Activated CD8-positive, alpha-beta memory T cell treated with anti-CD3 and anti-CD28 coated beads, Interleukin-2, amount 10 ng/mL, durations not matched to agents 7 days and 5 days (primary cell): ENCODE measurements at regions not wholly inside any gene's neighbourhood (a gene's known extent, or its start where the extent isn't known, plus 50 kb on each side); places are given as distances from the start of the nearest gene placed in this dataset.

Experiments
- ATAC-seq: fragments of 150-1000 bp; cut with Tn5 transposase; one replicate; pipeline ENCODE4 v1.10.0; 2021; ENCODE audit warnings: moderate library complexity
- CTCF ChIA-PET: fragments of 350-600 bp; sonication (Branson Sonifier 250); formaldehyde crosslinking; loops from one replicate; lab custom pipeline; 2021; ENCODE audit warnings: antibody characterized with exemption; lab: Charles Lee
- DNase-seq: peaks from one replicate; pipeline ENCODE4 v3.0.0-alpha.2; 2020
- H3K27ac Mint-ChIP-seq: one replicate; pipeline ENCODE4 v1.8.0; 2021; ENCODE audit warnings: mild to moderate bottlenecking, mixed read lengths
- H3K27me3 Mint-ChIP-seq: one replicate; pipeline ENCODE4 v1.8.0; 2021; ENCODE audit warnings: mixed read lengths
- H3K36me3 Mint-ChIP-seq: one replicate; pipeline ENCODE4 v1.8.0; 2021; ENCODE audit warnings: mild to moderate bottlenecking, mixed read lengths
- H3K4me1 Mint-ChIP-seq: one replicate; pipeline ENCODE4 v1.8.0; 2021; ENCODE audit warnings: mixed read lengths
- H3K4me3 Mint-ChIP-seq: one replicate; pipeline ENCODE4 v1.8.0; 2021; ENCODE audit warnings: mild to moderate bottlenecking, moderate library complexity, mixed read lengths
- H3K9me3 Mint-ChIP-seq: one replicate; pipeline ENCODE4 v1.8.0; 2022; ENCODE audit warnings: low read depth, mixed read lengths

- H3K4me1 Mint-ChIP-seq, result no peaks in the 10 kb centered on the region
These were observed 150.8 kb upstream of the NTM start for GRCh38 chr11:131219646-131220045.

GRCh38 chr11:131223198-131223991 lies 147.0 kb upstream of the NTM start:
- H3K9me3 Mint-ChIP-seq, result no peaks in the 10 kb centered on the region
- H3K36me3 Mint-ChIP-seq, result no peaks in the 10 kb centered on the region
- H3K27me3 Mint-ChIP-seq, result no peaks in the 10 kb centered on the region
- CTCF ChIA-PET, result no interaction called here
- DNase-seq, result no peak
- no peak overlapping the region for H3K27ac Mint-ChIP-seq
- no peaks in the 10 kb centered on the region for H3K4me1 Mint-ChIP-seq
- no peak for ATAC-seq
- no peak overlapping the region for H3K4me3 Mint-ChIP-seq

More at GRCh38 chr11:131219646-131220045, 150.8 kb upstream of the NTM start:
- no peak for ATAC-seq
- Mint-ChIP-seq H3K27me3 (no peaks in the 10 kb centered on the region), H3K36me3 (no peaks in the 10 kb centered on the region), H3K27ac (no peak overlapping the region), H3K4me3 (no peak overlapping the region), H3K9me3 (no peaks in the 10 kb centered on the region)
- DNase-seq, result no peak
- CTCF ChIA-PET, result no interaction called here

- CTCF ChIA-PET, result no interaction called here
- no peak overlapping the region for H3K27ac Mint-ChIP-seq
- H3K4me3 Mint-ChIP-seq, result no peak overlapping the region
- H3K4me1 Mint-ChIP-seq, result no peaks in the 10 kb centered on the region
- DNase-seq (no peak), ATAC-seq (no peak)
- peaks cover 2% of the 10 kb centered on the region for H3K9me3 Mint-ChIP-seq
- H3K27me3 Mint-ChIP-seq, result no peaks in the 10 kb centered on the region
- no peaks in the 10 kb centered on the region for H3K36me3 Mint-ChIP-seq
These were observed 142.0 kb upstream of the NTM start for GRCh38 chr11:131228378-131228777.

- Mint-ChIP-seq H3K36me3 (no peaks in the 10 kb centered on the region), H3K4me1 (no peaks in the 10 kb centered on the region)
These were observed 141.2 kb upstream of the NTM start for GRCh38 chr11:131229221-131229620.

GRCh38 chr11:131231317-131231940 lies 139.0 kb upstream of the NTM start:
- no peak overlapping the region for H3K4me3 Mint-ChIP-seq
- no peaks in the 10 kb centered on the region for H3K4me1 Mint-ChIP-seq
- no peaks in the 10 kb centered on the region for H3K27me3 Mint-ChIP-seq
- CTCF ChIA-PET, result no interaction called here
- ATAC-seq (no peak), DNase-seq (no peak)
- H3K27ac Mint-ChIP-seq, result no peak overlapping the region
- no peaks in the 10 kb centered on the region for H3K36me3 Mint-ChIP-seq
- peaks cover 2% of the 10 kb centered on the region for H3K9me3 Mint-ChIP-seq

More at GRCh38 chr11:131229221-131229620, 141.2 kb upstream of the NTM start:
- ATAC-seq, result no peak
- CTCF ChIA-PET, result no interaction called here
- Mint-ChIP-seq H3K4me3 (no peak overlapping the region), H3K27ac (no peak overlapping the region), H3K9me3 (peaks cover 2% of the 10 kb centered on the region), H3K27me3 (no peaks in the 10 kb centered on the region)
- no peak for DNase-seq

- H3K27me3 Mint-ChIP-seq, result no peaks in the 10 kb centered on the region
- ATAC-seq (no peak), DNase-seq (no peak)
- CTCF ChIA-PET, result no interaction called here
- no peak overlapping the region for H3K27ac Mint-ChIP-seq
- peaks cover 2% of the 10 kb centered on the region for H3K9me3 Mint-ChIP-seq
- H3K4me1 Mint-ChIP-seq, result no peaks in the 10 kb centered on the region
- no peaks in the 10 kb centered on the region for H3K36me3 Mint-ChIP-seq
- no peak overlapping the region for H3K4me3 Mint-ChIP-seq
These were observed 138.2 kb upstream of the NTM start for GRCh38 chr11:131232261-131232660.

- no peak overlapping the region for H3K27ac Mint-ChIP-seq
- H3K27me3 Mint-ChIP-seq, result no peaks in the 10 kb centered on the region
- DNase-seq (no peak), ATAC-seq (no peak)
- H3K36me3 Mint-ChIP-seq, result no peaks in the 10 kb centered on the region
- no peaks in the 10 kb centered on the region for H3K4me1 Mint-ChIP-seq
- H3K9me3 Mint-ChIP-seq, result peaks cover 2% of the 10 kb centered on the region
- no peak overlapping the region for H3K4me3 Mint-ChIP-seq
- CTCF ChIA-PET, result no interaction called here
These were observed 136.2 kb upstream of the NTM start for GRCh38 chr11:131234221-131234620.

- Mint-ChIP-seq H3K4me1 (no peaks in the 10 kb centered on the region), H3K4me3 (no peak overlapping the region), H3K27me3 (no peaks in the 10 kb centered on the region), H3K36me3 (no peaks in the 10 kb centered on the region), H3K27ac (no peak overlapping the region), H3K9me3 (peaks cover 3% of the 10 kb centered on the region)
- CTCF ChIA-PET, result no interaction called here
- no peak for DNase-seq
- no peak for ATAC-seq
These were observed 134.8 kb upstream of the NTM start for GRCh38 chr11:131235328-131236298.

- peaks cover 2% of the 10 kb centered on the region for H3K9me3 Mint-ChIP-seq
- H3K27ac Mint-ChIP-seq, result no peak overlapping the region
- H3K4me1 Mint-ChIP-seq, result no peaks in the 10 kb centered on the region
- ATAC-seq, result no peak
- no peak for DNase-seq
- no peaks in the 10 kb centered on the region for H3K27me3 Mint-ChIP-seq
- CTCF ChIA-PET, result no interaction called here
- no peak overlapping the region for H3K4me3 Mint-ChIP-seq
- H3K36me3 Mint-ChIP-seq, result no peaks in the 10 kb centered on the region
These were observed 130.0 kb upstream of the NTM start for GRCh38 chr11:131240421-131240820.

- Mint-ChIP-seq H3K27me3 (peaks cover 9% of the 10 kb centered on the region), H3K9me3 (peaks cover 2% of the 10 kb centered on the region), H3K36me3 (no peaks in the 10 kb centered on the region), H3K27ac (no peak overlapping the region), H3K4me3 (no peak overlapping the region), H3K4me1 (no peaks in the 10 kb centered on the region)
- DNase-seq (no peak), ATAC-seq (no peak)
- CTCF ChIA-PET, result no interaction called here
These were observed 127.9 kb upstream of the NTM start for GRCh38 chr11:131242476-131243000.

- ATAC-seq, result no peak
- DNase-seq, result no peak
- H3K9me3 Mint-ChIP-seq, result no peaks in the 10 kb centered on the region
- no peak overlapping the region for H3K27ac Mint-ChIP-seq
- H3K27me3 Mint-ChIP-seq, result peaks cover 9% of the 10 kb centered on the region
- CTCF ChIA-PET, result no interaction called here
- H3K4me1 Mint-ChIP-seq, result no peaks in the 10 kb centered on the region
- H3K36me3 Mint-ChIP-seq, result no peaks in the 10 kb centered on the region
- H3K4me3 Mint-ChIP-seq, result no peak overlapping the region
These were observed 124.3 kb upstream of the NTM start for GRCh38 chr11:131246156-131246555.

- CTCF ChIA-PET, result no interaction called here
- Mint-ChIP-seq H3K36me3 (no peaks in the 10 kb centered on the region), H3K4me1 (no peaks in the 10 kb centered on the region), H3K4me3 (no peak overlapping the region), H3K9me3 (no peaks in the 10 kb centered on the region), H3K27me3 (peaks cover 9% of the 10 kb centered on the region), H3K27ac (no peak overlapping the region)
- ATAC-seq, result no peak
- no peak for DNase-seq
These were observed 123.8 kb upstream of the NTM start for GRCh38 chr11:131246663-131247062.

- CTCF ChIA-PET, result interaction anchor here (0.8 kb wide), 1 partner anchor 426 kb away, joined by 3 read pairs; no protein-coding TSS in a partner anchor
- no peaks in the 10 kb centered on the region for H3K4me1 Mint-ChIP-seq
- ATAC-seq (no peak), DNase-seq (no peak)
- H3K4me3 Mint-ChIP-seq, result no peak overlapping the region
- no peak overlapping the region for H3K27ac Mint-ChIP-seq
- H3K36me3 Mint-ChIP-seq, result no peaks in the 10 kb centered on the region
- peaks cover 9% of the 10 kb centered on the region for H3K27me3 Mint-ChIP-seq
- no peaks in the 10 kb centered on the region for H3K9me3 Mint-ChIP-seq
These were observed 121.8 kb upstream of the NTM start for GRCh38 chr11:131248588-131248987.
